KG1 (cell line): ENCODE measurements at regions not wholly inside any gene's neighbourhood (a gene's known extent, or its start where the extent isn't known, plus 50 kb on each side); places are given as distances from the start of the nearest gene placed in this dataset.

Experiments
- DNase-seq: peaks from one replicate; lab custom pipeline; 2025; lab: John Stamatoyannopoulos, UW

DNA sequence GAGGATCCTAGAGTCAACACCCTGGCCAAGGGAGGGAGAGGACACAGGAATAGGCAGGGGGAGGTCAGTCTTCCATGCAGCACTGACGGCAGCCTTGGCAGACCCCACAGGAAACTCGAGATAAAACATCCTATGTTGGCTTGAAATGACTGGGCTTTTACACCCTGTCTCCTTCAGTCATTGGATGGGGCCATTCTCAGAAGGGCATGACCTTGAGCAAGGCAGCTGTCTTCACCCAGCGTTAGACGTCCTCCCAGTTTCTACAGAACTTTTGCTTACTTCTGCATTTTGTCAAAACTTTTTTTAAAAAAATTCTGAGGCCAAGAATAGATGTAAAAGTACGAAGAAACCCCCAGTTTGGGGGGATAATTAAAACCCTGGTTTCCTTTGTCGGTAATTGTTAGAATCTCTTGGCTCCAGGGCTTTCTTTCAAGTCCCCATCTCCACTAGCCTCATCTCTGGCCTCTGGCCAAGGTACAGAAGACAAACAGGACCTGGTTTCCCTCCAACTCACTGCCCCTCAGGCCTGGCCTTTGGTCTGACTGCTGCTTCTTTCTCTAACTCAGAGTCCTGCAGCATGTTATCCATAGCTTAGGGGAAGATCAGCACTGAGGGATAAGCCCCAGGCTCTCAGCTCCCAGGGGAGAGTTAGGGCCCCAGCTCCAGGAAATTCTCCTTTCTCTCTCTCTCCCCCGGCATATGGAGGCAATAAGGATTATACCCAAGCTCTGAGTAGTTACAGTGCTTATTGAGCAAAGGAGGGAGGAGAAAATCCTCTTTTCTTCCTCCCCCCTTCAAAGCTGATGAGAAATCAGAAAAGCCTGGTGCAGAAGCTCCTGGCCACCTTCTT, 51.6 kb upstream of the KCND3 start:
- DNase-seq: no peak

GRCh38 chr1:112043901-112044300, 54.4 kb upstream of the KCND3 start:
- no peak for DNase-seq

DNA sequence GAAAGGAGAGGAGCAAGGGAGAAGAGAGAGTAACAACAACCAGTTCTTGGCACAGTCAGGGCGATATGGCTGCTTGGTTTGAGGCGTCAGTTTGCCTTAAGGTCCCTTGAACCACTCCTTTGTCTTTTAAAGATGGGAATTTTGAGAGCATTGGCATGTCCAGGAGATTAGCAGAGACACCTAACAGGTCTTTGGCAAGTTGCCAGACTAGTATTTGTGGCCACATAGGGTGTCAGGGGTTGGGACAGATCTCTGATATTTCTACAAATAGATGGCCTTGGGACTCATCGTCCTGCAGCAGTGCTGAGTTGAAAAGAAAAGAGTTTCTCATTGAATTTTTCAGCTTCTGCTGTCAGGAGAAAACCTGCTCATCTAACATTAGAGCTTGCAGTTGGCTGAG, 55.3 kb upstream of the KCND3 start:
- no peak for DNase-seq

DNA sequence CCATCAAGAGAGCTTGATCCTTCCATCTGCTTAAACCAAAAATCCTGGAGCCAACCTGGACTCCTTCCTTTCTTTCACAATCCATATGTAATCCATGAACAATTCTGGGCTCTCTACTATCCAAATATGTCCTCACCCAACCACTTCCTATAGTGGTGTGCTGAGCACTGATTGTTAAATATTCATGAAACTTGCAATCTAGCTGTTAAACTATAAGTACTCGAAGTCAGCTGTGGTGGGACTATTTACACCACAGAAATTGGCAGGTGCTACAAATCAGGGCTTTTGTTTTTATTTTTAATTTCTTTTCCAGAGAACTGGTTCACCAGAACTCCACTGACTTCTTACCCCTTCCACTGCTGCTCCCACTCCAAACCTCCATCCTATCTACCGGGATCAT, 57.2 kb upstream of the KCND3 start:
- DNase-seq: no peak

- no peak for DNase-seq
Measured at GRCh38 chr1:112048421-112048820, 59.0 kb upstream of the KCND3 start.

DNA sequence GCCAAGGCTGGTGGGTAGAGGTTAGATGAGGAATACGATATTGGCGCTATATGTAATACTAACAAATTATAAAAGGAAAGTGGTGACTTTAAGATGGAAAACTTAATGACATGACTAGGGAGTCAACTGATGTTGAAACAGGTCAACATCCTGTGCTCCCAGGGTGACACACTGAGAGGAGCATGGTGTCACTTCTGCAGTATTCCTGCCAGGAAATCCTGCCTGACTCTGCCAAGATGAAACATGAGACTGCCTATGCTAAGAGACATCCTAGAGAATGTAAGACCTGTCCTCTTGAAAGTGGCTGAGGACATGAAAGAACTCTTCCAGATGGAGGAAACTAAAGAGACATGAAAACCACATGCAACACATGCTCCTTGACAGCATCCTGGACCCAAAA, 65.0 kb upstream of the KCND3 start:
- no peak for DNase-seq

GRCh38 chr1:112056354-112056753, 66.9 kb upstream of the KCND3 start:
- DNase-seq: no peak

- DNase-seq: no peak
Measured at GRCh38 chr1:112057736-112058135, 68.3 kb upstream of the KCND3 start.

GRCh38 chr1:112058815-112059450, 69.5 kb upstream of the KCND3 start:
- no peak for DNase-seq

- DNase-seq: no peak
Measured at GRCh38 chr1:112059679-112060078, 70.2 kb upstream of the KCND3 start.

GRCh38 chr1:112060261-112060660, 70.8 kb upstream of the KCND3 start:
- DNase-seq: no peak

DNA sequence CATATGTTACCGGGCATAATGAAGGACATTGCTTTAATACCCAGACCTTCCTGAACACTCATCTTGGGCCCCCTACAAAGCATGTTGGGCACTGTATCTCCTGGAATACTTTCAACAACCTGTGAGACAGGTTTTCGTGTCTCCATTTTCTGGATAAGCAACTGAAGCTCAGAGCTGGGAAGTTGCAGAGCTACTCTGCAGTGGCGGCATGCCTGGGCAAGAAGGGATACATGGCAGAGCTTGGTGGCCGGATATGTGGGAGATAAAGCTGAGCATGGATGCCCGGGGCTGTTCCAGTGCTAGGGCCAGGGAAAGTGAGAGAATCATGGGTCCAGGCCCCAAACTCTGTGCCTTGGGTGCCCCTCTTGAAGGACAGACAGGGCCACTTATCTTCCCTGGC, 71.6 kb upstream of the KCND3 start:
- no peak for DNase-seq

GRCh38 chr1:112061901-112062320, 72.4 kb upstream of the KCND3 start:
- DNase-seq: no peak

- DNase-seq: no peak
Measured at GRCh38 chr1:112063781-112064728, 74.6 kb upstream of the KCND3 start.

GRCh38 chr1:112067989-112068388, 78.5 kb upstream of the KCND3 start:
- no peak for DNase-seq

DNA sequence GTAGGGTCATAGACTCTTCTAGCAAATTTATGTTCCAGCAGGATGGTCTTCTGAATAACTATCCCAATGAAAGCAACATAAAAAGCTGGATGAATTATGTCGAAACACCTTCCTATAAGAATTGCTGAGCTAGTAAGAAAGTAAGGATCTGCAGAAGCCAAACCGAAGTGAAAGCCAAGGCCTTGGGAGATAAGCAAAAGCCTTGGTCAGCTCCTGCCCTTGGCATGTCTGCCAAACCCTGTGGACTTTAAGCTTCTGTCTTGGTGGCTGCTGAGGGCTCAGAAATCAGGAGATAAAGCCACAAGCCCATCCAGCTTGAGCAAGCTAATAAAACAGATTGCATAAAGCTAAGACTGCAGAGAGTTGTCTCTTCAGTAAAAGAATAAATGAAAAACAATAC, 81.2 kb upstream of the KCND3 start:
- DNase-seq: no peak

- DNase-seq: no peak
Measured at GRCh38 chr1:112074711-112075110, 85.2 kb upstream of the KCND3 start.

DNA sequence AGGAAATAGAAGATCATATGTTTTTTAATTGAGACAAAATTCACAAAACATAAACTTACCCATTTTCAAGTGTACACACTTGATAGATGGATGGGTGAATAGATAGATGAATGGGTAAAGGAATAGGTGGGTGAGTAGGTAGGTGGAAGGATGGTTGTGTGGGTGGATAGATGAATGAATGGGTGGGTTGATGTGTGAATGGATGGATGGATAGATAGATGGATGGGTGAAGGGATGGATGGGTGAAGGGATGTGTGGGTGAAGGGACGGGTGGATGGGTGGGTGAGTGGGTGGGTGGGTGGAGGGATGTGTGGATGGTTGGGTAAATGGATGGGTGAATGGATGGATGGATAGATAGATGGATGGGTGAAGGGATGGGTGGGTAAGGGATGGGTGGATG, 86.1 kb upstream of the KCND3 start:
- no peak for DNase-seq

- DNase-seq: no peak
Measured at GRCh38 chr1:112079446-112079845, 90.0 kb upstream of the KCND3 start.

- no peak for DNase-seq
Measured at GRCh38 chr1:112083487-112083886, 94.0 kb upstream of the KCND3 start.

DNA sequence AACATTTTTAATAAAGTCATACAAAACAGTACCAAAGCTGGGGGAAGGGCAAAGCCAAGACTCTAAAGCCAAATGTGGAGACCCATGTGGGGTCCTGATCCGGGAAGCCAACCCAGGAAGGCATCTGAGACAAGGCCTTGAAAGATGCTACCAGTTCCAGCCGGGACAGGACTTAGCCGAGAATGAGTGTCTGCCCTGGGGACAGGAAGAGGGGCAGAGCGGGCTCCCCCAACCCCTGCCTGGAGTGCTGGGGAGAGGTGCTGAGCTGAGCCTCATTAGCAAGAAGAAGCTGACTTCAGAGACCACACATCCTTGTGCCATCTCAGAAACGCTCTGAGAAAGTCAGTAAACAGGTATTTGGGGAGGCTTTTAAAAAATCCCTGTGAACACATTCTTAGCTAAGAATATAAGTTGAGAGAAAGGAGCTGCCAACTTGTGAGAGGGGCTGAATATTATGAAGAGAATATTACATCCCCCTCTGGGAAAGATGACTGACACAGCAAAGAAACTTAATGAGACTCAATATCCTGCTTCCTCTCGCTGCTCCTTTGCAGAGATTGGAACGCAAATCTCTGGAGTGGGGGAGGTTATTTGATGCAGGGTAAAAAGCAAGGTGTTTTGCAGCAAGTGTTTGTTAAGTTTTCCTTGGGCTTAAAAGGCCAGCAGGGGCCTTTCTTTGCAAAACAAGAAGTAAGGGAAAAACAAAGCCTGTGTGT, 103.3 kb upstream of the KCND3 start:
- no peak for DNase-seq

- no peak for DNase-seq
Measured at GRCh38 chr1:112093372-112093694, 103.9 kb upstream of the KCND3 start.
